ENCODE measurements at regions not wholly inside any gene's neighbourhood (a gene's known extent, or its start where the extent isn't known, plus 50 kb on each side); places are given as distances from the start of the nearest gene placed in this dataset.
A peak's percentile ranks its signal among the peaks of the same experiment; 100 is the strongest.
"Not testable (repeated sequence)": the region's sequence is repeated elsewhere in the genome, so short reads cannot be mapped to it uniquely, and the experiment has no call there.

- no peak for DNase-seq
Observed at GRCh38 chr15:72861354-72861910, 77.9 kb upstream of the ADPGK start.

DNA sequence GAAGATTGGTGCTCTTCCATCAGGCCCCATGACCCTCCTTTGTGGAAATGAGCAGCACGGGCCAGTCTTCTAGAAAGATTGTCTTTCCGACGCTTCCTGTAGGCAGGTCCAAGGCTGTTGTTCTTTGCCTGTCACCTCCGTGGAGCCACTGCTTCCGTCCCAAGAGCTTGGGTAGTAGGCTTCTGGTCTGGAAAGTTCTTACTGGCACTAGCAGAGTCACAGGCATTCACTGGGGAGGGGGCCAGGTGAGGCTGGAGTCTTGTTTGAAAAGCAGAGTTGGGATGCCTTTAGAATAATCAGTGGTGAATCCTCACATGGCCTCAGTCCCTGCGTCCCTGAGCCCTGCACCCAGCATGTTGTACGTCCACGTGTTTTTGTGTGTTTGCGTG, 76.2 kb upstream of the ADPGK start:
- no peak for DNase-seq

DNA sequence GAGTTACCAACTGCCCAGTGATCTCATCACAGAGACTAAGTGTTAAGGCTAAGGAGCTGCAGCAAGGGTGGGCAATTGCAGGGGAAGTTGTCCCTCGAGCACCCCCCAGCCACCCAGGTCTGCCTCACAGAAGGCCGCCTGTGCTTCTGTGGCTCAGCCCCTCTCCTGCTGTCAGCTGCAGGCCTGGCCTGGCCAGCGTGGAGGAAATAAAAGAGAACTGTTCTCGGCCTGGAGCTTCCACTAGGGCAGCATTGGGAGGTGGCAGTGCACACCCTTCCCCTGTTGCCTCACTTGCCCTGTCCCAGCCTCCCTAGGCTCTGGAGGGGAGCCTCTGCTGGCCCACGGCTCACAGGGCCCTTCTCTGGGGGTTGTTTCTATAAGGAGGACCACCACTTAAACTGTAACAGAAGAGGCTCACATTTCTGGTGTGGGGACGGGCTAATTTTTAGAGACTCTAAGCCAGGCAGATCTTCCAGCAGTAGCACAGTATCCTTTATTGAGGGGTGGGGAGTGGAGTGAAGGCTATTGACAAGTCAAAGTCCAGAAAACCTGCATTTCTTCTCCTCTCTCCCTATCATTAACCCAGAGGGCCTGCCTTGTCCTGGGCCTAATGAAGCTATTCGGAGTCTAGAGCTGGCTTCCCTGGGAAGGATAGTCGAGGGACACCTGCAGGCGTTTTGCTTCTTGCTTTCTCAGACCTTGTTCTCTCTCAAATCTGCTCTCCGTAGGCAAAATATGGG, 75.6 kb upstream of the ADPGK start:
- no peak for DNase-seq

GRCh38 chr15:72858205-72858604, 74.6 kb upstream of the ADPGK start:
- DNase-seq: no peak

- DNase-seq: no peak
Observed at GRCh38 chr15:72857331-72858063, 73.9 kb upstream of the ADPGK start.

- DNase-seq: no peak
Observed at GRCh38 chr15:72856549-72857040, 73.0 kb upstream of the ADPGK start.

DNA sequence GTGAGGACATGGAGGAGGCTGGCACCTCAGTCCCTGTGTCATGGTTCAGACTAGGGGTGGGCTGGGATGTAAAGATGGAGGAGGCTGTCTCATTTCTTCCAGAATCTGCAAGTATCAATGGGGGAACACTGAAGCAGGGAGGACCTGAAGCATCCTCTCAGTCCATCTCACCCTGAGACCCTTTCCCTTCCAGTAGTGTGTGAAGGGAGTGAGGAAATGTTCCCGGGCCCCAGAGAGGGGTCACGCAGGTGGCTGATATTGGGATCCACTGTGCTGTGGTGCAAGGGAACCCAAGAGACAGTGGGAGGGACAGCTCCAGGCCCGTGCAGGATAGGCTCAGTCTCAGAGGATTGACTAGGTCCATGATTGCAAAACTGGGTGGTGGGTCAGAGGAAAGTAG, 72.2 kb upstream of the ADPGK start:
- no peak for DNase-seq

- DNase-seq: no peak
Observed at GRCh38 chr15:72852273-72852672, 68.7 kb upstream of the ADPGK start.

GRCh38 chr15:72851586-72851985, 68.0 kb upstream of the ADPGK start:
- DNase-seq: peak in 2 of 3 experiments; percentile 16 to 34

GRCh38 chr15:72850833-72851232, 67.3 kb upstream of the ADPGK start:
- no peak for DNase-seq

GRCh38 chr15:72847806-72848205, 64.2 kb upstream of the ADPGK start:
- DNase-seq: no peak

DNA sequence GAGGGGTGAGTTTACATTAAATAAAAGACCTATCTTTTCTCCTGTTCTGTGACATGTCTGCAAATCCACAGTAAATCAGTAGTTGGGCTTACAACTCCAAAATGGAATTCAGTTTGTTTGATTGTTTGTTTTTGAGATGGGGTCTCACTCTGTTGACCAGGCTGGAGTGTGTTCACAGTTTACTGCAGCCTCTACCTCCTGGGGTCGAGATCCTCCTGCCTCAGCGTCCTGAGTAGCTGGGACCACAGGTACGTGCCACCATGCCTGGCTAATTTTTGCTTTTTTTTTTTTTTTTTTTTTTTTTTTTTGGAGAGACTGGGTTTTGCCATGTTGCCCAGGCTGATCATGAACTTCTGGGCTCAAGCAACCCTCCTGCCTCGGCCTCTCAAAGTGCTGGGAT, 63.5 kb upstream of the ADPGK start:
- DNase-seq: no peak

GRCh38 chr15:72845981-72846383, 62.4 kb upstream of the ADPGK start:
- no peak for DNase-seq

GRCh38 chr15:72844067-72844466, 60.5 kb upstream of the ADPGK start:
- no peak for DNase-seq

GRCh38 chr15:72843340-72843739, 59.8 kb upstream of the ADPGK start:
- not testable (repeated sequence) for DNase-seq

DNA sequence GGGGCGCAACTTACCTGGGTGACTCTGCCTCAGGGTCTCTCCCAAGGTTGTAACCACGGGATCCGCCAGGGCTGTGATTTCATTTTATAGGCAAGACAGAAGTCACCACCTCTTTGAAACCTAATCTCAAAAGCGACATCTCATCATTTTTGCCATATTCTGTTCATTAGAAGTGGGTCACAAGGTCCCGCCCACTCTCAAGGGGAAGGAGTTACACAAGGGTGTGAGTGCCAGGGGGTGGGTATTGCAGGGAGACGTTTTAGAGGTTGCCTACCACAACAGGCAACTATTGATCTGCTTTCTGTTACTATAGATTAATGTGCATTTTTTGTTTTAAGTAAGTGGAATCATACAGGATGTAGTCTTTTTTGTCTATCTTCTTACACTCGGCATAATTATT, 56.6 kb upstream of the ADPGK start:
- no peak for DNase-seq

DNA sequence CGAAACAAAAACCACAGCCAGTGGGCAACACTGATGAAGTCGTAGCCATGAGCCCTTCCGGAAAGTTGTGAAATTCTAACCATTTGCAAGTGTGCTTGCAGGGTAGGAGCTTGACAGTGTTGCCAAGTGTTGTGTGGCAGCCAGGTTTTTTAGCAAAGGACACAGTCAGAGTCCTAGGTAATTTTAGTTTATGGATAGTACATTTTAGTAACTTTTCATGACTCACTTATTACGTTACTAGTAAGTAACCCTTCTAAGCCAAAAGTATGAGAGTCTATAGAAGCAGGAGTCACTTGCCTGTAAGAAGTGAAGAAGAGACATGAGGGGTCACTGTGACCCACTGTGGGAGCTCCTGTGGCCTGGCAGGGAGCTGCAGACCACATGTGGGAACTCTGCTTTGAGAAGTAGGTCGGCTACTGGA, 54.8 kb upstream of the ADPGK start:
- no peak for DNase-seq

DNA sequence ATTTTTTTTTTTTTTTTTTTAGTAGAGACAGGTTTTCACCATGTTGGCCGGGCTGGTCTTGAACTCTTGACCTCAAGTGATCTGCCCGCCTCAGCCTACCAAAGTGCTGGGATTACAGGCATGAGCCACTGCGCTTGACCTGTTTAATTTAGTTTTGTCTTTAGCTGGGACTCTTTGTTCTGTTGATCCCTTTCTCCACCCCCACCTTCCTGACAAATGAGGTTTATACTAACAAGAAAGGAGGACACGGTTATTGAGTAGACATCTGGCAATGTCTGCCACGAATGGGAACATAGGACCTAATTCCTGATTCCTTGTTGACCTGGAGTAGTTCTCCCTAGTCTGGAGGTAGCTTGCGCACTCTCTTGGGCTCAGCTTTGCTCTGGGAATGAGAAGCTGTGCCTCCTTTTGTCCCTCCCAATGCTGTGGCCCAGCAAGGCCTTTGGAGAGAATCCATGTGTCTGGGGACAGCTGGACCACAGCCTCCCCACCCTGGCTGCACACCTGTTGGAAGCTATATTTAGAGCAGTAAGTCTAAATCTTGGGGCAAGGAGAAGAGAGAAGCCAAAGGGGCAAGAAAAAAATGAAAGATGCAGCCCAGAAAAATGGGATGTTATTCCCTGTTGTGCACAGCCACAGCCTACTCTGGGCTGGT, 53.2 kb upstream of the ADPGK start:
- DNase-seq: no peak

DNA sequence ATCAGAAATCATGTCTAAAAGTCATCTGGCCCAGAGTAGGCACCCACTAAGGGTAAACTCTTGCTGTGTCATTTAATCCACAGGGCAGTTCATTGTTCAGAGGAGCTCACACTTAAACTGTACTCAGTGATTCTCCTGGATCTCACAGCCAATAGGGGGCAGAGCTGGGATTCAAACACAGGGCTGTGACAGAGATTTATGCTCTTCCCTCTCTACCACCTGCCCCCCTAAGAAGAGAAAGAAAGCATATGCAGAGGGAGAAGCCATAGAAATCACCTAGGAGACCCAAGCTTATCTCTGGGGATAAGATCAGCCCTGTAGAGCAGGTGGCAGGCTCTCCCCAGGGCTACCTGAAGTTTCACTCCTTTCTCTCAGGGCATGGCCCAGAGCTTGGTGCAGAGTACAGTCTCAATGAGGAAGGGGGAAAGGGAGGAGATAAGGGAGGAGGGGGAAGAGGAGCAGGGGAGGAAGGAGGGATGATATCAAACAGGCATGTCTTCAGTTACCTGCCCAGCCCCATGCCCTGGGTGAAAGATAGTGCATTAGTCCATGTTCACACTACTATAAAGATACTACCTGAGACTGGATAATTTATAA, 51.8 kb upstream of the ADPGK start:
- DNase-seq: peak; percentile 4 to 73 (median 21)

DNA sequence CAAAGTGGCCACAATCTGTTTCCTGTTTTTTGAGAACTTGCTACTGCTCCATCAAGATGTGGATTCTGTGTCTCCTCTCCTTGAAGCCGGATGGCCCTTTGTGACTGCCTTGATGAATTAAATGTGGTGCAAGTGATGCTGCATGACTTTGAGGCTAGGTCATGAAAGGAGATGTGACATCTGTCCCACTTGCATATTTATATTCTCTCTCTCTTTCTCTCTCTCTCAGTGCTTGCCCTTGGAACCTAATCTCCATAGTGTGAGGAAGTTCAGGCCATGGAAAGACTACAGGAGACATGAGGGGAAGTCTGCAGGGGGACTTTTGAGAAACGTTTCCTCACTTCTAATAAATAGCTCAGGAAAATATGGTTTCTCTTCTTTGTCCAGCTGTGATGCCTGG, 50.0 kb upstream of the ADPGK start:
- no peak for DNase-seq

Data from NCI-H1417 (cell line).